ACHN (cell line): ENCODE measurements at regions not wholly inside any gene's neighbourhood (a gene's known extent, or its start where the extent isn't known, plus 50 kb on each side); places are given as distances from the start of the nearest gene placed in this dataset.
"Not testable (repeated sequence)": the region's sequence is repeated elsewhere in the genome, so short reads cannot be mapped to it uniquely, and the experiment has no call there.

Experiments
- DNase-seq: peaks from one replicate; pipeline ENCODE4 v3.0.0-alpha.2; 2015
- in situ Hi-C: cut with HindIII; loops from 2 replicates; pipeline ENCODE4 v1.10.0; 2017; ENCODE audit warnings: low sequenced_read_pairs, low pct_ligation_motif_present, low pct_unique_long_range_greater_than_20kb

DNA sequence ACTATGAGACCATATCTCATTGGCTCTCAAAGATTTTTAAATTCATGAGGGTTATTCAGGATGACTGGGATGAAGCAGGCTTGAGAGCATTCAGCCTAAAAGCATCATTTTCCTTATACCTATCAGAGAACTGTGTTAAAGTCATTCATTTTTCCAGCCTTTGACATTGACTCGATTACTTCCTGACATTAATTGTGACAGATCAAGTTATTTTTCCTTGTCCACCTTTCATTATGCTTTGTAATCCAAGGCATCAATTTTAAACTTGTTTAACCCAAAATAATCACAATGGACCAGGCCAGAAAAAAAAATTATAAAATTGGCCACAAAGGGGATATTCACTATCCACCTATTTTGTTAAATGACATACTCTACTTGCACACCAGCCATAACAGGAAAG, 1606.8 kb upstream of the PIK3C3 start:
- no peak for DNase-seq
- in situ Hi-C loops: no loop called here

DNA sequence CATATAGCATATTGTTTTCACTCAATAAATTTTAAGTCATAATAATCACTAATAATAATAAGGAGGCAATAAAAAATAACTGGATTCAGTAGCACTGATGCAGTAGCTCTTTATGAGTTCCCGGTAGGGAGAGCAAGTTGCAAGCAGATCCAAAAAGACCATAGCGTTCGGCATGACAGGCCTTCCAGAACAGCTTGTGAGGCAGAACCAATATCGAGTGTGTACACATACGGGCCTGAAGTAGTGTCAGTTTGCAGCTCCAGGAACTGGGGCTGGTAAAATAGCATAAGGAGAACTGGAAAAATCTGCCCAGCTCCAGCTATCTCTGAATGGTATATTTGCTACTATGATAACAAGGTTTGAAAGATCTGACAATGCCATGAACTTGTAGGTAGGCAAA, 1607.8 kb upstream of the PIK3C3 start:
- no peak for DNase-seq
- in situ Hi-C loops: no loop called here

- in situ Hi-C loops: no loop called here
- no peak for DNase-seq
Observed at GRCh38 chr18:40346146-40346545, 1608.9 kb upstream of the PIK3C3 start.

DNA sequence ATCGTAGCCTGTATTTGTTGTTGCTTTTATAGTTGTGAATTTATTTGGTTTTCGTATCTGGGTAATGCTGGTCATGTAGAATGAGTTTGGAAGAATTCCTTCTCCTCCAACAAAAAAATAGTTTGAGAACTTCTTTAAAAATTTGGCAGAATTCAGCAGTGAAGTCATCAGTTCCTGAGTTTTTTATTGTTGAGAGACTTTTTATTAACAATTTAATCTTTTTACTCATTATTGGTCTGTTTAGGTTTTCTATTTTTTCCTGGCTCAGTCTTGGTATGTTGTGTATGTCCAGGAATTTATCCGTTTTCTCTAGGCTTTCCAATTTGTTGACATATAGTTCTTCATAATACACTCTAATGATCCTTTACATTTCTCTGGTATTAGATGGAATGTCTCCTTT, 1613.3 kb upstream of the PIK3C3 start:
- DNase-seq: no peak
- in situ Hi-C loops: no loop called here

DNA sequence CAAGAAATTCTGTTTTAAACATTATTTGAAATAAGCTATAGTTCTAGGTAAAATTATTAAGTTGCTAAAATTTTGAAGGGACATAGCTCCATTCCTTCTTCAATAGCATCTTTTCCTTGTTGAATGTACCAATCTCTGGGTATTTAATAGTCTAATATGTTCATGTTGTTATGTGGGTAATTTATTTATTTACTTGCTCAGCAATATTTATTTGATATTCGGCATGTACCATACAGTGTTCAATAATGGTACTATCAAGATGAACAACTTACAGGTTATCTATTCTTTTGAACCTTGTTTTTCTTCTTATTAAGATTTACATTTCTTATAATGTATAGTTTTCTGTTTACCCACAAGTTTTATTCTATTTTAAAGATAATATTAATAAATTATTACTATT, 1616.8 kb upstream of the PIK3C3 start:
- in situ Hi-C loops: no loop called here

GRCh38 chr18:40326985-40327384, 1628.0 kb upstream of the PIK3C3 start:
- DNase-seq: no peak
- in situ Hi-C loops: no loop called here

More for the DNA sequence above, 1616.8 kb upstream of the PIK3C3 start:
- no peak for DNase-seq

GRCh38 chr18:40325988-40326387, 1629.0 kb upstream of the PIK3C3 start:
- in situ Hi-C loops: no loop called here
- DNase-seq: no peak

GRCh38 chr18:40314199-40314598, 1640.8 kb upstream of the PIK3C3 start:
- DNase-seq: no peak
- in situ Hi-C loops: no loop called here

GRCh38 chr18:40313030-40313642, 1641.9 kb upstream of the PIK3C3 start:
- no peak for DNase-seq
- in situ Hi-C loops: no loop called here

- DNase-seq: no peak
- in situ Hi-C loops: no loop called here
Observed at GRCh38 chr18:40307627-40308026, 1647.4 kb upstream of the PIK3C3 start.

DNA sequence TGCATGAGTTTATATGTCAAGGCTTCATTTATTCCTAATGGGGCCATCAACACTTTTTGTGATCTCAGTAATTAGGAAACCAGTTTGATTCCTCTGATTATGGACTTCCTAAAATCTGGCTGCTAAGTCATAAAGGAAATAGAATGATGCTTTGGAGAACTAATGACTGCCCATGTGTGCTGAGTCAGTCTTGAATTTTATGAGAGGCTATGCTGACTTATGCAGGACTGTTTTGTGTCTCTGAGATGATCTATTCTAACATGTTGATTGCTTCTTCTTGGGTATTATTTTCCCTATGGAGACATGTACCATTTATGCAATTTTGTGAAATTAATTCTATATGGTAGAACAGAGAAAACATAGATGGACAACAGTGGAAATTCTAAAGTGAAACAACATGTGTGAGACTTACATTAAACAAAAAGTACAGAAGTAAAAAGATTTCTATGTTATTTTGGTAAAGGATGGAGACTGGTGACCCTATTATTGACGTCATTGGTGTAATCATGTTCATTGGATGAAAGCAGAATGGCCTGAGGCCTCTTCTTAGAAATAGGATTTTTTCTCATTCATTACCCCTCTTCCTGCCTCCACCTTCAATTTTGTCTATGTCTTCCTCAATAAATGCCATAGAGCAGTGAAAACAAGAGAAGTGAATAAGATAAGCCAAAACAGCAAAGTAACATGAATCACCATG, 1658.2 kb upstream of the PIK3C3 start:
- DNase-seq: no peak
- in situ Hi-C loops: no loop called here

GRCh38 chr18:40292985-40293710, 1661.9 kb upstream of the PIK3C3 start:
- in situ Hi-C loops: no loop called here

DNA sequence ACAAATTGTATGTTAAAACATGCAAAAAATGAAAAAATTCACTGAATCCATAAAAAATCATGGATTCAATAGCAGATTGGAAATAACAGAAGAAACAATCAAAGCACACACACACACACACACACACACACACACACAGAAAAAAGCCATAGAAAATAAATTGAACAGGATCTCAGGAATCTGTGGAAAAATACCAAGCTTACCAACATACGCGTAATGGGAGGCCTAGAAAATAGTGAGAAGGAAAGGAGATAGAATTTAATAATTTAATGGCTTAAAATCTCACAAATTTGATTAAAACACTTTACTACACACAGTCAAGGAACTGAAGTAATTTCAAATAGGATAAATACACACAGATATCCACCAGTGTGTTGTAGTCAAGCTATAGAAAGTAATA, 1671.5 kb upstream of the PIK3C3 start:
- in situ Hi-C loops: no loop called here
- no peak for DNase-seq

More at GRCh38 chr18:40292985-40293710, 1661.9 kb upstream of the PIK3C3 start:
- no peak for DNase-seq

DNA sequence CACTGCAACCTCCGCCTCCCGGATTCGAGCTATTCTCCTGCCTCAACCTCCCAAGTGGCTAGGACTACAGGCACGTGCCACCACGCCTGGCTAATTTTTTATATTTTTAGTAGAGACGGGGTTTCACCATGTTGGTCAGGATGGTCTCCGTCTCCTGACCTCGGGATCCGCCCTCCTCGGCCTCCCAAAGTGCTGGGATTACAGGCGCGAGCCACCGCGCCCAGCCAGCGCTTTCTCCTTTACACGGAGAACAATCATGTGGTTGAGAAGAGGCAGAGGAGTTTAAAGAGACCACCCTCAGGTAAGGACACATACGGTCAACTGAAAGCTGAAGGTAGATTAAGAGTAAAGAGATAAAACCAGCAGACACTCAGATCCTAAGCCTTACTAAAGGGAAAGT, 1673.7 kb upstream of the PIK3C3 start:
- in situ Hi-C loops: not testable (repeated sequence)

GRCh38 chr18:40274618-40275196, 1680.3 kb upstream of the PIK3C3 start:
- in situ Hi-C loops: no loop called here
- no peak for DNase-seq

More for the DNA sequence above, 1673.7 kb upstream of the PIK3C3 start:
- not testable (repeated sequence) for DNase-seq

GRCh38 chr18:40272630-40273231, 1682.3 kb upstream of the PIK3C3 start:
- in situ Hi-C loops: no loop called here
- no peak for DNase-seq

DNA sequence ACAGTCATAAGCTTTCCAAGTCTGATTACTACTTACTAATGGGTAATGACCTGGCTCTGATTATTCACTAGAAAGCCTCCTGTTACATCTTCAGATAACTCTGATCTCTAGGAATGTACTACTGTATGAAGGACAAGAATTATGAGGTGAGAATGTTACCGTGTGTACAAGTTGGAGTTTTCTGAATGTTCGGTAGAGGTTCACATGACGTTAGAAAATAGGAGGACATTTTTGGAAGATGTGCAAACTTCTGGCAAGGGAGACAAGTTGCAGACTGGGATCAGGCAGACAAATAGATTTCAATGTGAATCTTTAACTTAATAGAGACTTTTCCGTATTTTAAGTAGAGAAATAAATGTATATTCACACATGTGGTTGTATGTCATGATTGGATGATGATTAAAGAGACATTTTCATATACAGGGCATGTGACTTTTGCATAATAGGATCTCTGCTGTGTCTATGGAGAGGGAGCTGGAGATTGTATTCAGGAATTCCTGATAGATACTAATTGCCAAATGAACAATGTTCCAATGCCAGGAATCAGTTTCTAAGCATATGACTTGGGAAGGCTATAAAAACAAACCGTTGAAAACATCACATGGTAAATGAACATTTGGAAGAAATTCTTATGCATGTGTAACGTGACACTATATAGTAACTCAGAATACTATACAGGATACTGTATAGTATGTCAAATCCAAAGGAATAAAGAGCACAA, 1695.8 kb upstream of the PIK3C3 start:
- in situ Hi-C loops: no loop called here
- DNase-seq: no peak

DNA sequence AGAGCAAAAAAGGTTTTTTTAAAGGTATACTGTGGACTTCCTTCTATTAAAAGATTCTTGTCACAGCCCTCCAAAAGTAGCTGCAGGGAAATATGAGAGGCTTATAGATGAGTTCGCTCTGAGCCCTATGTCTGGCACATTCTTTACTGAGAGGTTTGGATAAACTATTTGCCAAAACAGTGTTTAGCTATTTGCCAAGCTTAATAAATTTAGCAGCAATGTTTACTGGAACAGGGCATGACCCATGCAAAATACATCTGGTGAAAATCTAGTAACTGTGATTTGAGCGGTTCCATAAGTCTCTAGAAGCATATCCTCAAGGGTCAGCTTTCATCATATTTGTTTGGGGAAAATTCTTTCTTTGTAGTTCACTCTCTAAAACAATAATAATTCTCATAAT, 1696.7 kb upstream of the PIK3C3 start:
- DNase-seq: no peak
- in situ Hi-C loops: no loop called here
